T-helper 1 cell treated with Interleukin-12 subunit alpha and Interleukin-12 subunit beta and Interleukin-4 antibody, amounts not matched to agents 30 μg/mL and 1 μg/mL, for 36 hours (primary cell): ENCODE measurements at regions not wholly inside any gene's neighbourhood (a gene's known extent, or its start where the extent isn't known, plus 50 kb on each side); places are given as distances from the start of the nearest gene placed in this dataset.

Experiments used
- H3K27ac Mint-ChIP-seq: one replicate; pipeline ENCODE4 v1.8.0; 2021; ENCODE audit warnings: mild to moderate bottlenecking, mixed read lengths
- H3K27me3 Mint-ChIP-seq: one replicate; pipeline ENCODE4 v1.8.0; 2021; ENCODE audit warnings: low read depth, mixed read lengths
- H3K36me3 Mint-ChIP-seq: one replicate; pipeline ENCODE4 v1.8.0; 2021; ENCODE audit warnings: low read depth, mixed read lengths
- H3K4me1 Mint-ChIP-seq: one replicate; pipeline ENCODE4 v1.8.0; 2021; ENCODE audit warnings: low read depth, mixed read lengths
- H3K4me3 Mint-ChIP-seq: one replicate; pipeline ENCODE4 v1.8.0; 2021; ENCODE audit warnings: mild to moderate bottlenecking, moderate library complexity, mixed read lengths
- H3K9me3 Mint-ChIP-seq: one replicate; pipeline ENCODE4 v1.8.0; 2021; ENCODE audit warnings: mixed read lengths

- no peaks in the 10 kb centered on the region for H3K9me3 Mint-ChIP-seq
- no peak overlapping the region for H3K4me3 Mint-ChIP-seq
- H3K27me3 Mint-ChIP-seq: peaks cover 17% of the 10 kb centered on the region
- H3K27ac Mint-ChIP-seq: no peak overlapping the region
- H3K36me3 Mint-ChIP-seq: no peaks in the 10 kb centered on the region
- H3K4me1 Mint-ChIP-seq: peaks cover 9% of the 10 kb centered on the region
These were observed 168.6 kb upstream of the B3GAT1 start for GRCh38 chr11:134580610-134580975.

- Mint-ChIP-seq H3K9me3 (no peaks in the 10 kb centered on the region), H3K27ac (no peak overlapping the region), H3K27me3 (peaks cover 17% of the 10 kb centered on the region), H3K36me3 (no peaks in the 10 kb centered on the region), H3K4me1 (peaks cover 9% of the 10 kb centered on the region), H3K4me3 (no peak overlapping the region)
These were observed 167.9 kb upstream of the B3GAT1 start for GRCh38 chr11:134579724-134580609.

GRCh38 chr11:134578807-134579723 is 167.0 kb upstream of the B3GAT1 start:
- H3K27ac Mint-ChIP-seq: no peak overlapping the region
- peaks cover 15% of the 10 kb centered on the region for H3K27me3 Mint-ChIP-seq
- peaks cover 9% of the 10 kb centered on the region for H3K4me1 Mint-ChIP-seq
- H3K36me3 Mint-ChIP-seq: no peaks in the 10 kb centered on the region
- no peak overlapping the region for H3K4me3 Mint-ChIP-seq
- no peaks in the 10 kb centered on the region for H3K9me3 Mint-ChIP-seq

GRCh38 chr11:134577751-134578395 is 165.8 kb upstream of the B3GAT1 start:
- Mint-ChIP-seq H3K4me3 (no peak overlapping the region), H3K4me1 (no peaks in the 10 kb centered on the region), H3K27me3 (peaks cover 6% of the 10 kb centered on the region), H3K27ac (no peak overlapping the region), H3K9me3 (no peaks in the 10 kb centered on the region), H3K36me3 (no peaks in the 10 kb centered on the region)

- Mint-ChIP-seq H3K4me1 (no peaks in the 10 kb centered on the region), H3K27ac (no peak overlapping the region), H3K9me3 (no peaks in the 10 kb centered on the region), H3K4me3 (no peak overlapping the region), H3K36me3 (no peaks in the 10 kb centered on the region), H3K27me3 (peaks cover 6% of the 10 kb centered on the region)
These were observed 164.7 kb upstream of the B3GAT1 start for GRCh38 chr11:134576721-134577171.

GRCh38 chr11:134576286-134576685 is 164.2 kb upstream of the B3GAT1 start:
- H3K9me3 Mint-ChIP-seq: no peaks in the 10 kb centered on the region
- peaks cover 4% of the 10 kb centered on the region for H3K27me3 Mint-ChIP-seq
- H3K4me1 Mint-ChIP-seq: no peaks in the 10 kb centered on the region
- no peaks in the 10 kb centered on the region for H3K36me3 Mint-ChIP-seq
- H3K27ac Mint-ChIP-seq: no peak overlapping the region
- H3K4me3 Mint-ChIP-seq: no peak overlapping the region

GRCh38 chr11:134575504-134576230 is 163.6 kb upstream of the B3GAT1 start:
- H3K36me3 Mint-ChIP-seq: no peaks in the 10 kb centered on the region

GRCh38 chr11:134574947-134575346 is 162.9 kb upstream of the B3GAT1 start:
- Mint-ChIP-seq H3K27ac (no peak overlapping the region), H3K9me3 (no peaks in the 10 kb centered on the region), H3K27me3 (peaks cover 3% of the 10 kb centered on the region), H3K4me3 (no peak overlapping the region), H3K36me3 (no peaks in the 10 kb centered on the region), H3K4me1 (no peaks in the 10 kb centered on the region)

More at GRCh38 chr11:134575504-134576230, 163.6 kb upstream of the B3GAT1 start:
- Mint-ChIP-seq H3K4me1 (no peaks in the 10 kb centered on the region), H3K4me3 (no peak overlapping the region), H3K27me3 (peaks cover 3% of the 10 kb centered on the region), H3K9me3 (no peaks in the 10 kb centered on the region), H3K27ac (no peak overlapping the region)

GRCh38 chr11:134574425-134574824 is 162.4 kb upstream of the B3GAT1 start:
- Mint-ChIP-seq H3K9me3 (no peaks in the 10 kb centered on the region), H3K27me3 (peaks cover 3% of the 10 kb centered on the region), H3K36me3 (no peaks in the 10 kb centered on the region), H3K4me1 (no peaks in the 10 kb centered on the region), H3K4me3 (no peak overlapping the region), H3K27ac (no peak overlapping the region)

- no peak overlapping the region for H3K27ac Mint-ChIP-seq
- no peaks in the 10 kb centered on the region for H3K9me3 Mint-ChIP-seq
- no peaks in the 10 kb centered on the region for H3K4me1 Mint-ChIP-seq
- H3K4me3 Mint-ChIP-seq: no peak overlapping the region
- H3K36me3 Mint-ChIP-seq: no peaks in the 10 kb centered on the region
- peaks cover 3% of the 10 kb centered on the region for H3K27me3 Mint-ChIP-seq
These were observed 161.8 kb upstream of the B3GAT1 start for GRCh38 chr11:134573857-134574256.

- H3K4me3 Mint-ChIP-seq: no peak overlapping the region
- no peaks in the 10 kb centered on the region for H3K36me3 Mint-ChIP-seq
- H3K4me1 Mint-ChIP-seq: no peaks in the 10 kb centered on the region
- H3K9me3 Mint-ChIP-seq: no peaks in the 10 kb centered on the region
- no peak overlapping the region for H3K27ac Mint-ChIP-seq
- H3K27me3 Mint-ChIP-seq: peaks cover 3% of the 10 kb centered on the region
These were observed 161.0 kb upstream of the B3GAT1 start for GRCh38 chr11:134572741-134573675.

GRCh38 chr11:134571301-134571700 is 159.3 kb upstream of the B3GAT1 start:
- Mint-ChIP-seq H3K4me1 (no peaks in the 10 kb centered on the region), H3K27me3 (peaks cover 3% of the 10 kb centered on the region), H3K9me3 (no peaks in the 10 kb centered on the region), H3K36me3 (no peaks in the 10 kb centered on the region), H3K4me3 (no peak overlapping the region), H3K27ac (no peak overlapping the region)

GRCh38 chr11:134569195-134569594 is 157.2 kb upstream of the B3GAT1 start:
- H3K4me3 Mint-ChIP-seq: no peak overlapping the region
- H3K27ac Mint-ChIP-seq: no peak overlapping the region
- H3K4me1 Mint-ChIP-seq: no peaks in the 10 kb centered on the region
- H3K9me3 Mint-ChIP-seq: no peaks in the 10 kb centered on the region
- no peaks in the 10 kb centered on the region for H3K36me3 Mint-ChIP-seq
- H3K27me3 Mint-ChIP-seq: peaks cover 3% of the 10 kb centered on the region
